NOMO-1 treated with DMSO at 0.1 percent for 48 hours (cell line): ENCODE measurements at regions not wholly inside any gene's neighbourhood (a gene's known extent, or its start where the extent isn't known, plus 50 kb on each side); places are given as distances from the start of the nearest gene placed in this dataset.
"Not testable (repeated sequence)": the region's sequence is repeated elsewhere in the genome, so short reads cannot be mapped to it uniquely, and the experiment has no call there.

Experiments used
- DNase-seq: peaks from one replicate; lab custom pipeline; 2025; ENCODE audit not compliant: unreplicated experiment; lab: John Stamatoyannopoulos, UW

DNA sequence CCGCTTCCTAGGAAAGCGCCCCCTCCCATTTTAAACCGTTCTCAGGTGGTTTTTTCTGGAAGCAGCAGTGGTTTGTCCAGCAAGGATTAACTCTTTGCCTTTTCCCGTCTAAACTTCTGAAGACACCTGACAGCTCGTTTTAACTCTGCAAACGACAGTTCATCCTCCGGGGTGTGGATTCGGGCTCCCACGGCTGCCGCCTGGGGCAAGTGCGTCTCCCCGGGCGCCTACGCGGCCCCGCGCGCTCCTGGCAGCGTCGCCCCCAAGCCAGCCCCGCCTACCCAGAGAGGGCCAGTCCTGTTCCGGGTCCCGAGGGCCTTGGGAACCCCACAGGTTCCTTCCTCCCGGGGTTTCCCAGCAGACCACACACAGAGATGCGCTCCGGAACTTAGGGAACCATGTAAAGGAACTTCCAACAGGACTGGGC is 54.4 kb downstream of the PRR18 start:
- DNase-seq: peak; percentile 23

DNA sequence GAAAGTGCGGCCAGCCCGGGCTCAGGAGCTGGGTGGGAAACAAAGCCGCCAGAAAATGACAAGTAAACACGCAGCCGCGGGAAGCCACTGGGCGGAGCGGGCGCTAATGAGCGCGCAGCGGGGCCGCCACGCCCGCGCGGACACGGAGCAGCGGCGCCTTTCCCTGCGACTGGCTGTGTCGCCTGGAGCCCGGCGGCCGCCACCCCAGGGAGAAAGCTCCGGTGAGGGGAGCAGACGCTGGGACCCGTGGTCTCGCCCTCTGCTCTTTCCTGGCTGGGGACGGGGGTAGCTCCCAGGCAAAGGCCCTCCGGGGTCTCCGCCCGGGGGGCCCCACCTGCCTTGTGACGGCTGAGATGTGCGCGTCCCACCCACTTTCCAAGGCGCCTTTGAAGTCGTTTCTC is 54.9 kb downstream of the PRR18 start:
- peak; percentile 36 for DNase-seq

DNA sequence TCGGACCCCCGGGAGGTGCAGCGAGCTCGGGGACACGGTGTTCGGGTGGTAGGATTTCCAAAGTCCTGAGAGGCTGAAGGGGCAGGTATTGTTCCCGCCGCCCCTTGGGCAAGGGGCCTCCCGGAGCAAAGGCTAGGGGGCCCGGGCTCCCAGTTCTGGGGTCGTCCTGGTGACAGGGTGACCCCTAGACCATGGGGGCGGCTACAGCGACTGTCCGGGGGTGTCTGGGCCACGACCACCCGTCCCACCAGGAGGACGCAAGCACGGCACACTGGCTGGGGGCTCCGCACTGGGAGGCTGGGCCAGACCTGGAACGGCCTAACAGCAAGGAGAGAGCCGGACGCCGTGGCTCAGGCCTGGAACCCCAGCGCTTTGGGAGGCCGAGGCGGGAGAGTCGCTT is 55.6 kb downstream of the PRR18 start:
- DNase-seq: no peak

DNA sequence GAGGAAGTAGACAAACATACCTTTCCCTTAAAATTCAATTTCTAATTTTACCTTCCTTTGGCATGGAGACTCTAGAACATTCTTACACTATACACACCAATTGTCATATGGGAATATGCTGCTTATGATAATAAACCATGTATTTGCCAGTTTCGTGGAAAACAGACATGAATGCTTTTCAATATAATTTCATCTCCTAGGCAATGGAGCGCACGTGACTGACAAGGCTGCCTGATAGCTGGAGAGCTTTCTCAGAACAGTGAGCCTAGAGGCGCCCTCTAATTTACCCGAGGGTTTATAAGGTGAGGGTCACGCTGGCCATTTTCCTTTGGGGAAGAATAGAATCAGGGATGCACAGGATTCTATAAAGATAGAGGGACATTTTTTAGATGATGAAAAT is 56.5 kb downstream of the PRR18 start:
- no peak for DNase-seq

DNA sequence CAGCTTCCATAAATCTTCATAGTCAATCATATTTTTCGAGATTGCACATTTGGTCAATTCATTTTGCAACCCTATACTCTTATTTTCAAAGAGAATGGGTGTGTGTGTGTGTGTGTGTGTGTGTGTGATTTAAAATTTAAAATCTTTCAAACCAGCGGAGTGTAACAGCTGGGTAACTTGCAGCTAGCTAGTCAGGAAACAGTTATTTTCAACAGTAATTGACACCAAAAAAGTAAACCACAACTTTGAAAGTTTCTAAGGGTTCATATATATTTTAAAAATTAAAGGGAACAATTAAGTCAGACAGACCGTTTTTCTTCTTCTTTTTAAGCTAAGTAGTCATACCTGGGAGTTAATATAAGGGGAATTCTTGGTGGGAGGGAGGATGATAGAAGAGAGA is 57.0 kb downstream of the PRR18 start:
- peak; percentile 27 for DNase-seq

DNA sequence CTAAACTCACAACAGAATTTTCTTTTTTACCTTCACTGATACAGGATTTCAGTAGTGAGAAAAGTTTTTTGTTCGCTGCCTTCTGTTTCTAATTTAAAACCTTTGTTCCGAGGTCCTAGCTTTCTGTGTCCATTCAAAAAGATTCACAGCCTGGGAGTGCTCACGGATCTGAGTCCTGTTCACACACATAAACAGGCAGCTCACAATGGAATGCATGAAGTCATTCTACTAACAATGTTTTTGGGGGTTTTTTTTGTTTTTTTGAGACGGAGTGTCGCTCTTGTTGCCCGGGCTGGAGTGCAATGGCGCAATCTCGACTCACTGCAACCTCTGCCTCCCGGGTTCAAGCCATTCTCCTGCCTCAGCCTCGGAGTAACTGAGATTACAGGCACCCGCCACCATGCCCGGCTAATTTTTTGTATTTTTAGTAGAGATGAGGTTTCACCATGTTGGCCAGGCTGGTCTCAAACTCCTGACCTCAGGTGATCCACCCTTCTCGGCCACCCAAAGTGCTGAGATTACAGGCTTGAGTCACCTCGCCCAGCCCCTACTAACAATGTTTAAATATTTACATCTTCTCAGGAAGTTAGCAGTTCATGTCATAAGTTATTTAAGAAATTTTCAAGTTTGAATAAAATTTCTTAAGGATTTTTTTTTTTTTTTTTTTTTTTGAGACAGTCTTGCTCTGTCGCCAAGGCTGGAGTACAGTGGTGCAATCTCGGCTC is 59.0 kb downstream of the PRR18 start:
- DNase-seq: not testable (repeated sequence)

DNA sequence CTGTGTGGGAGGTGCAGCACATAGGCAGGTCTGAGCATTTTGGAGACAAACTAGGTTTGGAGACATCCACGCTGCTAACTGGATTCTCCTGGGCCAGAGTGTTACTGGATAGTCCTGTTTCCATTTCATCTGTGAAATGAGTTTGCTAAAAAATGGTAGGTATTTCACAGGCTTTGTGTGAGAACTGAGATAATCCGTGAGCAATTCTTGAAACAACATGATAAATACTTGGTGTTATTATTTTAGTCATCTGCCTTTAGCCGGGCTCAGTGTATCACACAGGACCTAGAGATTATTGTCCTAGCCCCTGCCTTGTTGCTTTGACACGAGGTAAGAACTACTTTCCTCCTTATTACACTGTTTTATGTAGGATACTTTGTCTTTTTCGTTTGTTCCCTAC is 63.0 kb downstream of the PRR18 start:
- DNase-seq: no peak

DNA sequence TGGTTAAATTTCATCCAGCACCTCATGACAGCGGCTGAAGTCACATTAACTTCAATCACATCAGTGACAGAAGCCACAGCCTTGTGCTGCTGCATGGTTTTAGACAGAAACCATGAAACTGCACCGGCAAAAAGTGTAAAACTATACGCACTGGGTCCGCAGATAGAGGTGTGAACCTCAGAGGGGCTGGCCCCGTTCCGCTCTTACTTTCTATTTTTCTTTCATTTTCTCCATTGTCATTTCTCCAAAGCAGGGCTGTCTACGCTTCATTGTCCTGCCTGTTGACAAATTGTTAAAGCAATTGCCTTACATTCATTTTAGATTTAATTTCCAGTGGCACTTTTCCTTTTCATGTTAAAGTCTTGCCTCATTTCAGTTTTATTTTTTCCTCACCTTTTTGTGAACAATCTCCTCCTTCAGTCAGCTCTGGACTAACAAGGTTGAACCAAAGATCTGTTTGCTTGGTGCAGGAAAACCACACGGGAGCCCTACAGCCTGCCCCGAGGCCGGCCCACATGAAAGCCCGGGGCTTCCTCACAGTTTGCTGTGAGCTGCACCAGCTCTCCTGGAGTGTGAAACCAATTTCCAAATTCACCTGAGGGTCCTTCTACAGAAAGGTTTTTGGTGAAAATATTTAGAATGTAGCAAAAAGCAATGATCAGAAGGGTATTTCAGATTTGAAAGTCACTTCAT is 63.7 kb downstream of the PRR18 start:
- no peak for DNase-seq

DNA sequence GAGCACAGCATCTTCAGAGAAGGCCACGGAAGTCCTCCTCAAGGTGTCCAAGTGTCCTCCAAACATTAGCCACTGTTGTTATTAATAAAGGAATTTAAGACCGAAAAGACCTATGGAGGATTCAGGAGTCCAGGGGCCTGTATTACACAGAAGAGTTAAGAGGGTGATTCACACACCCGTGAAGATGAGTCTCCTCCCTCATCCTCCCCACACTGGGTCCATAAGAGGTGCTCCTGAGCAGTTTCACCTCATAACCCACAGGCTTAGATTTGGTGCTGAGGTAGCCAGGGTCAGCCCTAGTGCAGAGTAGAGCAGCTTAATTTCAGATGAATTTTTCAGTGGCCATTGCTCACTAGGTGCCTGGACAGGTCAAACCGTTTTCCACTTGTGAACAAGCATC is 65.3 kb downstream of the PRR18 start:
- DNase-seq: no peak

DNA sequence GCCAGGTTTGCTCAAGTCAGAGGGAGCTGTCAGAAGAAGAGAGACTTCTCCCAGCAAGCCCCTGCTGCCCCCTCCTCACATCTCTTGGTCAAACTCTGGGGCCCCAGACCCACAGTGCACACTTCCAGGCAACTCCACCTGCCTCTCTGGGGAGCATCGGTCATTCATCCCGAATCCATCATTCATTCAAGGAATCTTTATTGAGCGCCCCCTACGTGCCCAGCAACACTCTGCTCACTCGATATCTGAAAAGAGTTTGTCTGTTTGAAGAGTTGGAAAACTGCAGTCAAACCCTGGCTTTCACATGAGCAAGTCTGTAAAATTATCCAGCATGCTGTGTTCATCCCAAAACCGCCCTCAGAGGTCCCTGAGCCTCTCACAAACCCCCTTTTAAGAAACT is 66.2 kb downstream of the PRR18 start:
- DNase-seq: no peak

DNA sequence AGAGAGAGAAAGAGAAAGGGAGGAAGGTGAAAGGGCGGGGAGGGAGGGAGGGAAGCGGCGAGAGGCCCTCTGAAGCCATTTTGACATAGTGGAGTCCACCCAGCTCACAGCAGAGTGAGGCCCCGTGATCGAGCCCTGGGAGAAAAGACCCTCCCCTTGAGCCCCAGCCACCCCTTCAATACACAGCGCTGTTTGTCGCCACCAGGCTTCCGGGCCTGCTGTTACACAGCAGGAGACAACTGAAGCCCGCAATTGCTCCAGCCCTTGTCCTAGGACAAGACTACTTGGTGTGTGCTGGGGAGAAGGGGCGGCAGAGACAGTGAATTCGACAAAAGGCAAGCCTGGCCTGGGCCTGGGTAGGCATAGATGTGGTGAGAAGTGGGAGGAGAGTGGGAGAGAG is 67.3 kb downstream of the PRR18 start:
- DNase-seq: no peak

DNA sequence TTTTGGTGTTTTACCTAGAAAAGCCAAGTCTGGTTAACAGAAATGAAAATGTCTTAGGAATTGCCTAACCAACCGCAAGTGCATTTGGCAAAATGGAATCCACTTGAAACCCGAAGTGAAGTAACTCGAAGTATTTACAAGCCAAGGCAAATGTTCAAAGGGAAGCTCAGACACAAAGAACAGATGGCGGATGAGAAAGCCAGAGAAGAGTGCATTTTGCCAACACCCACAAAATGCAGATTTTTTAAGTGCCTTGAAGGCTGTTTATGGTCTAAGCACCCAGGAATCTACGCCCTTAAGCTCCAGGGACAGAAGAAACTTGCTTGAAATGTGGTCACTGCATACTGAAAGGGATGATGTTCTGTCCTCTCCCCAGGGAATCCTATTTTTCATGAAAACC is 70.0 kb upstream of the TBXT start:
- no peak for DNase-seq

DNA sequence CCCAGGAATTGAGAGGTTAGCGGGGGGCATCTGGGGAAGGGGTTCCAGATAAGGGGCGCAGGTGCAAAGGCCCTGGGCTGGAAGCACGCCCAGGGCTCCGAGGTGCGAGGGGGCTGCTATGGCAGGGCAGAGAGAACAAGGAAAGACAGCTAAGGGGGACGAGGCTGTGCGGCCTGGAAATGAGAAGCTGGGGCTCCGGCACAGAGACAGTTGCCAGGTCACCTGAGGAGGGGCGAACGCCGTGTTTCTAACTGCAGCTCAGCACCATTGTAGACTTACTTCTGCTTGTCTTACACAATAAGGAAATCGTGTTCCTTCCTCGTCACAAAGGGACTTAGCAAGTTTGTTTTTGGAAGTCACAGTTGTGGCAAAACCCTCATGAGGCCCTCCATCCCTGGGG is 68.9 kb upstream of the TBXT start:
- peak; percentile 59 for DNase-seq

DNA sequence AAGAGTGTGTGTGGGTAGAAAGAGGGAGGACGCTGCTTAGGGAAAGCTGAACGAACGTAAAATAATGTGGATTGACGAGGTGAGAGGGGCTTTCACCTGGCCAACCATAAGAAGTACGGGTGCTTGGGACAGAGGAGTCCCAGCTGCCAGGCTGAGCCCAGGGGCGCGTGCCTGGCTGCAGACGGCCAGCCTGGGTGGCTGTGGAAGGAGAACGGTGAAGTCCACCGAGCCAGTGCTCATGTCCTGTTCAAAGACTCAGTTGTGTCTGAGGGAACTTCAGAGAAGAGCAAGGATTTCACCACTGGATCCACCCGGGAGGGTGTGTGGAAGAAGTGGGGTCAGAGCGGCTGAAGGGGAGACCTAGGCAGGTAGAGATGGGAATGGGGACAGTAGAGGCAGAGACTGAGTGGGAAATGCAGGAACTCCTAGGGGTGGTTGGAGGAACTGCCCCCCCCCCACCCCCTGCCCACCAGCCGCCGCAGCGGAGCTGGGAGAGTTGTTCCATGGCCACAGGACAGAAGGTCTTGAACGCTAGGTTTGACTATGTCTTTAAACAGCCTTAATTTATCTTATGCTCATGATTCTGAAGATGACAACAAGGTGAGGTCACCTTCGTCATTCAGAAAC is 68.1 kb upstream of the TBXT start:
- no peak for DNase-seq

DNA sequence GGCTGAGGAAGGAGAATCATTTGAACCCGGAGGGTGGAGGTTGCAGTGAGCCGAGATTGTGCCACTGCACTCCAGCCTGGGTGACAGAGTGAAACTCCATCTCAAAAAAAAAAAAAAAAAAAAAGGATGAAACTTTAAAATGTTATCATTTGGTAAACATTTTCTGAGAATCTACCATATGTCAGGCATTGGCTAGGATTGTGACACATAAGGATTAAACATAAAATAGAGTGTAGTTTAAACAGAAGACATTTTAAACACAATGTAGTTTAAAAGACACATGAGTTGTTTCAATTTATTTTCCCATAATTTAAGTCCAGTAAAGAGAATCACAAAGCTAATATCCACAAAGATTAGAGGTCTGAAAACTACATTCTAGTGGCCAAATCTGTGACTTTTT is 63.5 kb upstream of the TBXT start:
- DNase-seq: not testable (repeated sequence)

DNA sequence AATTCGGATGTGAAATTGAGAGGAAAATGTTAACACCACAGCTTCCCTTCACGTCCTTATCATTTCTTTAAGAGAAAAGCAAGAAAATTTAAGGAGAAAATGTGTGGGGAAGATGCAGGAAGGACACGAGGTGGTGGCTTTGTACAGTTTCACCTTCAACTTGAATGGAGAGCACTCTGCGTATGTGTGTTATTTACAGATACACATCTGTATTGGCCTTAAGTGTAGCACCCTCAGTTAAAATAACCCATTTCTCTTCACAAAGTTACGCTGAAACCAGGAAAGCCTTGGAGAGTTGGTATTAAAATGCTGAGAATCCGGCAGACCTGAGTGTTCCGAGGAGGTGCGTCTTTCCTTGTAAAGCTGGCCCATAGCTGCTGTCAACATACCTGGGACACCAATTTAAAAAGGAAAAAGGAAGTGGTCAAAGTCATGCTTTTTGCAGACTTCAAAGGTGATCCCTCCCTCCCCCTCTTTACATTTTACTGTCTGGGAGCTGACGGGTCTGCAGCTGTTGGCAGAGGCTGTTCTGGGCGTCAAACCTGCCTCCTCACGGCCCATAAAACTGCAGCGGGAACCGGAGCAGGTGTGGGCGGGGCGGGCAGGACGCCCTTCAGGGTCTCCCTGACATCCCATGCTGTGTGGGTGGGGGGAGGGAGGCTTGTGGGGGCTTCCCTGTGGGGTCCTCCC is 61.3 kb upstream of the TBXT start:
- no peak for DNase-seq

DNA sequence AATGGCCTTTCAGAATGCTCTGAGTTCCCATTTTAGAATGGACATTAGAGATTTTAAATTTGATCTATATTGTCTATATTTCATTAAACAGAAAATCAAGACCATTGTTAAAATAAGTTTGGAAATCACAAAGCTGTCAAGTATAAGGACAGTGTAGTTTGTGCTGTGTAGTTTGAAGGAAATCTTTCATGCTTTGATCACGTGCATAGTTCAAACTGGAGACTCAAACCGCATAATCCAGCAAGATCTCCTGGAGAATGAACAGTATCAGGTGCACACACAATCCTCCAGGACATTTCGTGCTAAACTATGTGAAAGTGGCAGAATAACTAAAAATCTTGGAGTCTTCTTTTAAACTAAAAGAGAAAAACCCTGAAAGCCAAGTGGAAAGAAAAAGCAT is 60.8 kb upstream of the TBXT start:
- DNase-seq: no peak

DNA sequence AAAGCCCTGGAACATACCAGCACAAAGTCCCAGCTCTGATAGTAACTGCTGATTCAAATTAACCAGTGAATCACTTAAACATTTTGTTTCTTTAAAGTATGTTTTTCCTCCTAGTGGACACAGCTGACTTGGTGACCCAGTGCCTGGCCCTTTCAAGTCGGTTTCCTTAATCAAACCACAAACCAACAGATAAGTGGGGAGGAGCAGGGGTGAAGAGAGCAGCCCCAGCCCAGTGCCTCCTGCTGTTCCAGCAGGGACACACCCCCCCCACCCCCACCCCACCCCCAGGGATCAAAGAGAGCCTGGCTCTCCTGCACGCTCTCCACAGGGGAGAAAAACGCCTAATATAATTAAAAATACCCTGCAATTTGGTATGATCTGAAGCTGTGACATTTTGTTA is 55.4 kb upstream of the TBXT start:
- DNase-seq: no peak

DNA sequence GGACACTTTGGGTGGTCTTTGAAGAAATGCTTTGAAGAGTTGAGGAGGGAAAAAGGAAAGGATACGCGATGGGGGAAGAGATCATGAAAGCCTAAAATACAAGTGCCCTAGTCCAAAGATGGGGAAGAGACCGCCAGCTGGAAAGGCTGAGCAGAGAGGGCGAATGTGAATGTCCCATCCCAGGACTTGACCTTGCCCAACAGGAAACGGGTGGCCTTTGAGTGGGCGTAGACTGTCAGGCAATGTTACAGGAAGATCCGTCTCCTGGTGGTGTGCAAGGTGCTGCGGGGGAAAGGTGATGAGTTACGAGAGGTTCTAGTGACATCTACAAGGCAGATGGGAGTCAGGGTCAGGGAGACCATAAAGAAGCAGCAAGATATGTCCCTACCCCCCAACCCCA is 55.0 kb upstream of the TBXT start:
- DNase-seq: no peak

DNA sequence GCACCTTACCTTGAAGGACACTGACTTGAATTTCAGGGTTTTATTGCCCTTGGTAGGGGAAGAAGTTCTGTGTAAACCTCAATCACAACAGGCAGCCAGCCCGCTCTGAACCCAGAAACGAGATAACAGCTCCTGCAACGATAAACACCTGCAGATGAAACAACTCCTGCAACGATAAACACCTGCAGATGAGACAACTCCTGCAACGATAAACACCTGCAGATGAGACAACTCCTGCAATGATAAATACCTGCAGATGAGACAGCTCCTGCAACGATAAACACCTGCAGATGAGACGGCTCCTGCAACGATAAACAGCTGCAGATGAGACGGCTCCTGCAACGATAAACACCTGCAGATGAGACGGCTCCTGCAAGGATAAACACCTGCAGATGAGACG is 54.0 kb upstream of the TBXT start:
- DNase-seq: no peak

DNA sequence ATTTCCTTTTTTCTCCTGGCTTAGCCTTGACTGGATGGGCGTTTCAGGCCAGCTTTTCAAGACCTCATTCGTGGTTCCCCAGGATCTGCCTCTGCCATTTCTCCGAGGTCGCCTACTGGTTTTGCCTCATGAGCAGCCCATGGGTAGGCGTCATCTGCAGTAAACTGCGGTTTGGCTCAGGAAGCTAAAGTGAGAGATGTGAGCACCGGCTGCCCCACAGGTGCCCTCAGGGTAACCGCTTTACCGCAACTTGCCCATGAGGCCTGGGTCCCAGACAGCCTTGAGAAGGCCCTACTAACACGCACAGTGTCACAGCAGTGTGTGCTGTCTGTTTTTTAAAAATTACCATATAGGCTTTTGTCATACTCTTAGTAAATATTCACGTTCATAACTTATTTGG is 53.4 kb upstream of the TBXT start:
- DNase-seq: no peak
